ENCODE measurements at regions not wholly inside any gene's neighbourhood (a gene's known extent, or its start where the extent isn't known, plus 50 kb on each side); places are given as distances from the start of the nearest gene placed in this dataset.

DNA sequence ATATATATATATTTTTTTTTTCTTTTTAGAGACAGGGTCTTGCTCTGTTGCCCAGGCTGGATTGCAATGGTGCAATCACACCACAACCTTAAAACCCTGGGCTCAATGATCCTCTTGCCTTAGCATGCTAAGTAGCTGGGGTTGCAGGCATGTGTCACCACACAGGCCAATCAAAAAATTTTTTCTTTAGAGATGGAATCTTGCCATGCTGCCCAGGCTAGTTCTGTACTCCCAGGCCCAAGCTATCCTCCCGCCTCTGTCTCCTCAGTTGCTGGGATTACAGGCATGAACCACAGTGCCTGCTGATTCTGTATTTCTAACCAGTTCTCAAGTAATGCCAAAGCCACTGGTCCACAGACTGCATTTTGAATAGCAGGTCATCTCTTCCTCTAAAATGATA lies 291.3 kb upstream of the ZPLD1 start:
- H3K4me3 ChIP-seq (ENCODE audit: low read depth, low read length), result no peak overlapping the region
- H3K4me1 ChIP-seq, result no peaks in the 10 kb centered on the region
- H3K27ac Mint-ChIP-seq (ENCODE audit: unreplicated experiment), result no peak overlapping the region
- H3K27me3 Mint-ChIP-seq (ENCODE audit: insufficient read depth, unreplicated experiment), result no peaks in the 10 kb centered on the region
- intact Hi-C loops (cut with micrococcal nuclease; ENCODE audit: unreplicated experiment), result no loop called here
- ChIA-PET CTCF (no interaction called here), POLR2A (no interaction called here)
- BruUV-seq (replicated peaks), result no TSS peak
- no peak for DNase-seq
- H3K27me3 ChIP-seq (replicated peaks; ENCODE audit: control insufficient read depth, insufficient read depth, low read length), result no peaks in the 10 kb centered on the region
- H3K4me1 Mint-ChIP-seq (ENCODE audit: low read depth, unreplicated experiment), result peaks cover 12% of the 10 kb centered on the region
- H3K9me3 ChIP-seq, result no peaks in the 10 kb centered on the region
- H3K36me3 ChIP-seq (ENCODE audit: control insufficient read depth, insufficient read depth, low read length), result no peaks in the 10 kb centered on the region
- H3K36me3 Mint-ChIP-seq (ENCODE audit: insufficient read depth, unreplicated experiment), result no peaks in the 10 kb centered on the region
- no peak overlapping the region for H3K4me3 Mint-ChIP-seq (ENCODE audit: unreplicated experiment)
- TF ChIP-seq, protein P1, sequence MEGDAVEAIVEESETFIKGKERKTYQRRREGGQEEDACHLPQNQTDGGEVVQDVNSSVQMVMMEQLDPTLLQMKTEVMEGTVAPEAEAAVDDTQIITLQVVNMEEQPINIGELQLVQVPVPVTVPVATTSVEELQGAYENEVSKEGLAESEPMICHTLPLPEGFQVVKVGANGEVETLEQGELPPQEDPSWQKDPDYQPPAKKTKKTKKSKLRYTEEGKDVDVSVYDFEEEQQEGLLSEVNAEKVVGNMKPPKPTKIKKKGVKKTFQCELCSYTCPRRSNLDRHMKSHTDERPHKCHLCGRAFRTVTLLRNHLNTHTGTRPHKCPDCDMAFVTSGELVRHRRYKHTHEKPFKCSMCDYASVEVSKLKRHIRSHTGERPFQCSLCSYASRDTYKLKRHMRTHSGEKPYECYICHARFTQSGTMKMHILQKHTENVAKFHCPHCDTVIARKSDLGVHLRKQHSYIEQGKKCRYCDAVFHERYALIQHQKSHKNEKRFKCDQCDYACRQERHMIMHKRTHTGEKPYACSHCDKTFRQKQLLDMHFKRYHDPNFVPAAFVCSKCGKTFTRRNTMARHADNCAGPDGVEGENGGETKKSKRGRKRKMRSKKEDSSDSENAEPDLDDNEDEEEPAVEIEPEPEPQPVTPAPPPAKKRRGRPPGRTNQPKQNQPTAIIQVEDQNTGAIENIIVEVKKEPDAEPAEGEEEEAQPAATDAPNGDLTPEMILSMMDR (IDR thresholded peaks at IDR 0.05; ENCODE audit: insufficient read depth in 1 of 2, low read depth in 1 of 2, low read length in 1 of 2, severe bottlenecking in 1 of 2, unreplicated experiment in 1 of 2), result no peak
- H3K9me3 Mint-ChIP-seq (ENCODE audit: unreplicated experiment), result no peaks in the 10 kb centered on the region

DNA sequence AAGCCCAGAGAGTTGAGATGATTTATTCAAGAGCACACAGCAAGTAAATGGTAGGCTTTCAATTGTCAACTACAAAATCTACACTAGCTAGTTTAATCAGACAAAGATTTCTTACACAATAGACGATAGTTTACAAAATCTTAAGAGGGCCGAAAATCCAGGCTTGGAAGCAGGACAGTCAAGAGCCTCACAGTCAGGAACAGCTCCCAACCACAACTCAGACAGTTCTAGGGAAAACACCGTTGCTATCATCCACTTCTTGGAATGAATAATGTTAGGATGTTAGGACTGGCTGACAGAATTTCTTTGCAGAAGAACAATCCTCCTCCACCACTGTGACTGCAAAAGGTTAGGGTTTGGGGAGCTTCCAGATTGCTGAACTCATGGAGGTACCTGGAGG lies 290.8 kb upstream of the ZPLD1 start:
- H3K27me3 ChIP-seq (replicated peaks; ENCODE audit: control insufficient read depth, insufficient read depth, low read length), result no peaks in the 10 kb centered on the region
- no peaks in the 10 kb centered on the region for H3K36me3 ChIP-seq (ENCODE audit: control insufficient read depth, insufficient read depth, low read length)
- H3K4me1 ChIP-seq, result no peaks in the 10 kb centered on the region
- TF ChIP-seq, protein P1 (IDR thresholded peaks at IDR 0.05; ENCODE audit: insufficient read depth in 1 of 2, low read depth in 1 of 2, low read length in 1 of 2, severe bottlenecking in 1 of 2, unreplicated experiment in 1 of 2), result no peak
- ChIA-PET POLR2A (no interaction called here), CTCF (no interaction called here)
- intact Hi-C loops (cut with micrococcal nuclease; ENCODE audit: unreplicated experiment), result no loop called here
- H3K4me3 Mint-ChIP-seq (ENCODE audit: unreplicated experiment), result no peak overlapping the region
- H3K4me1 Mint-ChIP-seq (ENCODE audit: low read depth, unreplicated experiment), result peaks cover 12% of the 10 kb centered on the region
- H3K27ac Mint-ChIP-seq (ENCODE audit: unreplicated experiment), result no peak overlapping the region
- no peaks in the 10 kb centered on the region for H3K9me3 ChIP-seq
- H3K36me3 Mint-ChIP-seq (ENCODE audit: insufficient read depth, unreplicated experiment), result no peaks in the 10 kb centered on the region
- H3K4me3 ChIP-seq (ENCODE audit: low read depth, low read length), result no peak overlapping the region
- no peaks in the 10 kb centered on the region for H3K9me3 Mint-ChIP-seq (ENCODE audit: unreplicated experiment)
- DNase-seq, result no peak
- H3K27me3 Mint-ChIP-seq (ENCODE audit: insufficient read depth, unreplicated experiment), result no peaks in the 10 kb centered on the region
- no TSS peak for BruUV-seq (replicated peaks)

DNA sequence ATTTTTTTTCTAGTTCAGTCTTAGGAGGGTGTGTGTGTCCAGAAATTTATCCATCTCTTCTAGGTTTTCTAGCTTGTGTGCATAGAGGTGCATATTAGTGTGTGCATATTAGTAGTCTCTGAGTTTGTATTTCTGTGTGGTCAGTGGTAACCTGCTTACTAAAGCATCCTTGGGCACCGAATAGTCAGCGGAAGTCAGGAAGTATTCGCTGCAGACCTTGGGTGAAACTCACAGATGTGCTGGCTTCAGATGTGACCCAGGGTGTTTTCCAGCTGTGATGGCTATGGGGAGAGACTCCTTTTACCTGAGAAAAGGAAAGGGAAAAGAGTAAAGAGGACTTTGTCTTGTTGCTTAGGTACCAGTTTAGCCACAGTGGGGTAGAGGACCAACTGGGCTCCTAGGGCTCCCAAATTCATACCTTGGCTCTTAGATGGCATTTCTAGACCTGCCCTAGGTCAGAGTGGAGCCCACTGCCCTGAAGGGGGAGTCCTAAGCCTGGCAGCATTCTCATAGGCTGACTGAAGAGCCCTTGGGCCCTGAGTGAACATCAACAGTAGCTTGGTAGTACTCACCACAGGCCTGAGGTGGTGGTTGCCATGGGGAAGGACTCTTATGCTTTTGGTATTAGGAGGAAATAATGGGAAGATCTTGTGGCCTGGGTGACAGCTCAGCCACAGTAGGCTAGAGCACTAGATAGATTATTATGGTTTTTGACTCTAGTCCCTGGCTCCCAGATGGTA lies 286.0 kb upstream of the ZPLD1 start:
- ChIA-PET POLR2A (no interaction called here), CTCF (no interaction called here)
- Histone ChIP-seq H3K36me3 (ENCODE audit: control insufficient read depth, insufficient read depth, low read length) (no peaks in the 10 kb centered on the region), H3K27me3 (replicated peaks; ENCODE audit: control insufficient read depth, insufficient read depth, low read length) (no peaks in the 10 kb centered on the region), H3K4me3 (ENCODE audit: low read depth, low read length) (no peak overlapping the region), H3K4me1 (no peaks in the 10 kb centered on the region), H3K9me3 (peaks cover 6% of the 10 kb centered on the region; the same call in 1 of the 2 replicates)
- no peak overlapping the region for H3K27ac Mint-ChIP-seq (ENCODE audit: unreplicated experiment)
- BruUV-seq (replicated peaks), result no TSS peak
- H3K4me1 Mint-ChIP-seq (ENCODE audit: low read depth, unreplicated experiment), result no peaks in the 10 kb centered on the region
- intact Hi-C loops (cut with micrococcal nuclease; ENCODE audit: unreplicated experiment), result no loop called here
- DNase-seq, result no peak
- H3K4me3 Mint-ChIP-seq (ENCODE audit: unreplicated experiment), result no peak overlapping the region
- TF ChIP-seq, protein P1 (IDR thresholded peaks at IDR 0.05; ENCODE audit: insufficient read depth in 1 of 2, low read depth in 1 of 2, low read length in 1 of 2, severe bottlenecking in 1 of 2, unreplicated experiment in 1 of 2), result no peak
- peaks cover 29% of the 10 kb centered on the region for H3K9me3 Mint-ChIP-seq (ENCODE audit: unreplicated experiment)
- no peaks in the 10 kb centered on the region for H3K27me3 Mint-ChIP-seq (ENCODE audit: insufficient read depth, unreplicated experiment)
- no peaks in the 10 kb centered on the region for H3K36me3 Mint-ChIP-seq (ENCODE audit: insufficient read depth, unreplicated experiment)

Data from Caco-2 (cell line).